OCI-LY1 (cell line): ENCODE measurements at regions not wholly inside any gene's neighbourhood (a gene's known extent, or its start where the extent isn't known, plus 50 kb on each side); places are given as distances from the start of the nearest gene placed in this dataset.

Experiments used
- H2AFZ ChIP-seq: fragments of 200-600 bp; sonication (generic), shearing (Covaris generic); 2 replicates; pipeline ENCODE4 v1.6.0; 2014; ENCODE audit warnings: antibody characterized with exemption, mild to moderate bottlenecking, low read length
- H3F3A ChIP-seq: fragments of 200-600 bp; sonication (generic), shearing (Covaris generic); 2 replicates; pipeline ENCODE4 v1.6.0; 2014; ENCODE audit warnings: mild to moderate bottlenecking, antibody characterized with exemption, low read length, moderate library complexity; ENCODE audit not compliant: insufficient read depth
- H3K27ac ChIP-seq: fragments of 200-600 bp; sonication (generic); 2 replicates; pipeline ENCODE4 v1.5.1; 2014; ENCODE audit warnings: low read length, mixed run types, mild to moderate bottlenecking, low read depth; ENCODE audit not compliant: poor library complexity, severe bottlenecking
- H3K27me3 ChIP-seq: fragments of 200-600 bp; sonication (generic); 2 replicates; pipeline ENCODE4 v1.6.0; 2014; ENCODE audit warnings: antibody characterized with exemption, mild to moderate bottlenecking, low read length, moderate library complexity; ENCODE audit not compliant: insufficient read depth
- H3K36me3 ChIP-seq: fragments of 200-600 bp; sonication (generic); 2 replicates; pipeline ENCODE4 v1.6.1; 2014; ENCODE audit warnings: mild to moderate bottlenecking, antibody characterized with exemption, low read length, moderate library complexity, mixed read lengths; ENCODE audit not compliant: insufficient read depth
- H3K4me1 ChIP-seq: fragments of 200-600 bp; sonication (generic); 2 replicates; pipeline ENCODE4 v1.5.1; 2014; ENCODE audit warnings: mild to moderate bottlenecking, low read length, moderate library complexity; ENCODE audit not compliant: insufficient read depth, severe bottlenecking
- H3K4me2 ChIP-seq: fragments of 200-600 bp; sonication (generic), shearing (Covaris generic); 2 replicates; pipeline ENCODE4 v1.6.1; 2014; ENCODE audit warnings: low read length
- H3K4me3 ChIP-seq: fragments of 200-600 bp; sonication (generic); 2 replicates; pipeline ENCODE4 v1.5.1; 2014; ENCODE audit warnings: low read length, low read depth, mild to moderate bottlenecking, mixed read lengths; ENCODE audit not compliant: poor library complexity, severe bottlenecking
- H3K79me2 ChIP-seq: fragments of 200-600 bp; shearing (Covaris generic); 2 replicates; pipeline ENCODE4 v1.6.1; 2016; ENCODE audit warnings: mixed run types, low read length, mixed read lengths; ENCODE audit not compliant: insufficient read depth
- H3K9ac ChIP-seq: fragments of 200-600 bp; sonication (generic), shearing (Covaris generic); 2 replicates; pipeline ENCODE4 v1.6.1; 2014; ENCODE audit warnings: mild to moderate bottlenecking, low read length, mixed read lengths
- H3K9me2 ChIP-seq: fragments of 200-600 bp; sonication (generic), shearing (Covaris generic); 2 replicates; pipeline ENCODE4 v1.6.1; 2014; ENCODE audit warnings: low read depth, mild to moderate bottlenecking, low read length, mixed read lengths
- H3K9me3 ChIP-seq: fragments of 200-600 bp; shearing (Covaris generic); 2 replicates; pipeline ENCODE4 v1.6.1; 2014; ENCODE audit warnings: low read length, mixed read lengths
- H4K20me1 ChIP-seq: fragments of 200-600 bp; sonication (generic), shearing (Covaris generic); 2 replicates; pipeline ENCODE4 v1.6.0; 2016; ENCODE audit warnings: mild to moderate bottlenecking, low read length; ENCODE audit not compliant: insufficient read depth
- EZH2 ChIP-seq: fragments of 200-600 bp; sonication (generic), shearing (Covaris generic); IDR thresholded peaks from 2 replicates; pipeline ENCODE4 v1.8.0; 2017; ENCODE audit warnings: borderline replicate concordance, mixed run types, mild to moderate bottlenecking, antibody characterized with exemption, low read length, moderate library complexity, mixed read lengths
- TF ChIP-seq, protein P1 (sequence below): fragments of 200-600 bp; sonication (generic), shearing (Covaris generic); IDR thresholded peaks from 2 replicates; pipeline ENCODE4 v1.5.1; 2017; ENCODE audit warnings: mild to moderate bottlenecking, antibody characterized with exemption, low read length, moderate library complexity, mixed read lengths

DNA sequence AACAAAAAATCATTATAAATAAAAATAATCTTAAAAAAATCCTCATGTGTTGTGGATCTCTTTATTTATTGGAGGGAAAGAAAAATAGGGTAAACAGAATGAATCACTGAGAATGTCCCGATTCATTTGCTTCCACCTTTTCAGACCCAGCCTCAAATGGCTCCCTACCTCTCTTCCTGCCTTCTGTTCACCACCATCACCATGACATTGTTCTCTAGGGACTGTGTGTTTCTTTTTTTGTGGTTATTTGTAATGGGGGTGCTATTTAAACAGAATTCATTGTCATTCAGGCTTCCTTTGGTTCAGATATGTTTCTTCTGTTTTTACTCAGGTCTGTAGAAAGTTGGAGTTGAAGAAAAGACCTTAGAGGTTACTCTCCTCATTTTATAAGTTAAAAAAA is 198.2 kb downstream of the KIF4B start:
- Histone ChIP-seq H3K79me2 (no peaks in the 10 kb centered on the region), H3F3A (no peaks in the 10 kb centered on the region), H2AFZ (no peak overlapping the region), H3K27me3 (no peaks in the 10 kb centered on the region), H3K9me2 (no peaks in the 10 kb centered on the region), H3K4me2 (no peak overlapping the region), H3K9ac (no peak overlapping the region), H3K4me3 (no peak overlapping the region), H3K4me1 (no peaks in the 10 kb centered on the region), H3K27ac (no peak overlapping the region), H3K9me3 (no peaks in the 10 kb centered on the region), H3K36me3 (no peaks in the 10 kb centered on the region), H4K20me1 (no peaks in the 10 kb centered on the region)
- TF ChIP-seq, protein P1, sequence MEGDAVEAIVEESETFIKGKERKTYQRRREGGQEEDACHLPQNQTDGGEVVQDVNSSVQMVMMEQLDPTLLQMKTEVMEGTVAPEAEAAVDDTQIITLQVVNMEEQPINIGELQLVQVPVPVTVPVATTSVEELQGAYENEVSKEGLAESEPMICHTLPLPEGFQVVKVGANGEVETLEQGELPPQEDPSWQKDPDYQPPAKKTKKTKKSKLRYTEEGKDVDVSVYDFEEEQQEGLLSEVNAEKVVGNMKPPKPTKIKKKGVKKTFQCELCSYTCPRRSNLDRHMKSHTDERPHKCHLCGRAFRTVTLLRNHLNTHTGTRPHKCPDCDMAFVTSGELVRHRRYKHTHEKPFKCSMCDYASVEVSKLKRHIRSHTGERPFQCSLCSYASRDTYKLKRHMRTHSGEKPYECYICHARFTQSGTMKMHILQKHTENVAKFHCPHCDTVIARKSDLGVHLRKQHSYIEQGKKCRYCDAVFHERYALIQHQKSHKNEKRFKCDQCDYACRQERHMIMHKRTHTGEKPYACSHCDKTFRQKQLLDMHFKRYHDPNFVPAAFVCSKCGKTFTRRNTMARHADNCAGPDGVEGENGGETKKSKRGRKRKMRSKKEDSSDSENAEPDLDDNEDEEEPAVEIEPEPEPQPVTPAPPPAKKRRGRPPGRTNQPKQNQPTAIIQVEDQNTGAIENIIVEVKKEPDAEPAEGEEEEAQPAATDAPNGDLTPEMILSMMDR: no peak
- TF ChIP-seq EZH2: no peak

GRCh38 chr5:155222393-155222792 is 208.8 kb downstream of the KIF4B start:
- H3K4me1 ChIP-seq: no peaks in the 10 kb centered on the region
- H3K9me2 ChIP-seq: no peaks in the 10 kb centered on the region
- no peak overlapping the region for H2AFZ ChIP-seq
- no peak overlapping the region for H3K9ac ChIP-seq
- H3K27me3 ChIP-seq: no peaks in the 10 kb centered on the region
- no peak for TF ChIP-seq EZH2
- TF ChIP-seq, protein P1: no peak
- no peak overlapping the region for H3K27ac ChIP-seq
- no peaks in the 10 kb centered on the region for H3K9me3 ChIP-seq
- H3K4me3 ChIP-seq: no peak overlapping the region
- H4K20me1 ChIP-seq: no peaks in the 10 kb centered on the region
- no peak overlapping the region for H3K4me2 ChIP-seq
- H3F3A ChIP-seq: no peaks in the 10 kb centered on the region
- no peaks in the 10 kb centered on the region for H3K36me3 ChIP-seq
- no peaks in the 10 kb centered on the region for H3K79me2 ChIP-seq

- Histone ChIP-seq H3K4me2 (no peak overlapping the region), H3K36me3 (no peaks in the 10 kb centered on the region), H3K27me3 (no peaks in the 10 kb centered on the region), H3F3A (no peaks in the 10 kb centered on the region), H3K4me1 (no peaks in the 10 kb centered on the region), H3K79me2 (no peaks in the 10 kb centered on the region), H3K9me2 (no peaks in the 10 kb centered on the region), H3K9me3 (no peaks in the 10 kb centered on the region), H4K20me1 (no peaks in the 10 kb centered on the region), H3K27ac (no peak overlapping the region), H3K9ac (no peak overlapping the region), H3K4me3 (no peak overlapping the region), H2AFZ (no peak overlapping the region)
- TF ChIP-seq, protein P1: no peak
- no peak for TF ChIP-seq EZH2
Measured at GRCh38 chr5:155229135-155229534, 215.6 kb downstream of the KIF4B start.
